B cell (primary cell): ENCODE measurements at regions not wholly inside any gene's neighbourhood (a gene's known extent, or its start where the extent isn't known, plus 50 kb on each side); places are given as distances from the start of the nearest gene placed in this dataset.
"Not testable (repeated sequence)": the region's sequence is repeated elsewhere in the genome, so short reads cannot be mapped to it uniquely, and the experiment has no call there.

Experiments used
- ATAC-seq: fragments of 200-7000 bp; cut with Tn5 transposase; one replicate; pipeline ENCODE4 v1.10.0; 2021; ENCODE audit warnings: low read depth, mild to moderate bottlenecking, moderate number of reproducible peaks, moderate library complexity
- CTCF ChIA-PET: fragments of 350-600 bp; sonication (Branson Sonifier 250); formaldehyde crosslinking; loops from one replicate; lab custom pipeline; 2021; ENCODE audit warnings: antibody characterized with exemption, inconsistent platforms; lab: Charles Lee
- POLR2A ChIA-PET: fragments of 350-600 bp; sonication (Branson Sonifier 250); formaldehyde crosslinking; loops from one replicate; lab custom pipeline; 2021; ENCODE audit warnings: antibody characterized with exemption; lab: Charles Lee
- DNase-seq: peaks from one replicate; pipeline ENCODE4 v3.0.0; 2013
- H2AFZ ChIP-seq: 2 replicates; pipeline ENCODE4 v1.6.1; 2012; ENCODE audit warnings: mild to moderate bottlenecking, low read depth, low read length; ENCODE audit not compliant: insufficient read depth, poor library complexity, severe bottlenecking
- H3K27ac ChIP-seq, 2 donors: 1 replicate in 1 of 2; 2 replicates in 1 of 2; pipeline ENCODE4 v1.5.1; 2012 to 2013; ENCODE audit warnings: low read length in 2 of 2, mild to moderate bottlenecking in 2 of 2, moderate library complexity in 1 of 2
- H3K27me3 ChIP-seq, 4 experiments: fragments of 200-600 bp in 1 of 4; sonication (generic) in 1 of 4; replicated peaks in 1 of 4; 1 replicate in 2 of 4; 2 replicates in 2 of 4; pipeline versions ENCODE4 v1.6.1 to v1.7.0; 2013 to 2016; ENCODE audit warnings: low read length in 3 of 4, mild to moderate bottlenecking in 2 of 4, mixed read lengths in 1 of 4, moderate library complexity in 1 of 4; ENCODE audit not compliant: insufficient read depth in 4 of 4, control insufficient read depth in 3 of 4; ENCODE audit errors: control extremely low read depth in 1 of 4
- H3K36me3 ChIP-seq, 2 experiments: replicated peaks in 1 of 2; 1 replicate in 1 of 2; 2 replicates in 1 of 2; pipeline versions ENCODE4 v1.6.1 to v1.7.1; 2013; ENCODE audit warnings: low read length in 1 of 2; ENCODE audit not compliant: insufficient read depth in 2 of 2, control insufficient read depth in 1 of 2; ENCODE audit errors: control extremely low read depth in 1 of 2, extremely low read depth in 1 of 2
- H3K4me1 ChIP-seq, 2 donors: fragments of 200-600 bp in 1 of 2; sonication (generic) in 1 of 2; 1 replicate in 1 of 2; 2 replicates in 1 of 2; pipeline versions ENCODE4 v1.5.1 to v1.6.1; 2013 to 2017; ENCODE audit warnings: low read length in 2 of 2; ENCODE audit not compliant: control insufficient read depth in 2 of 2, insufficient read depth in 2 of 2
- H3K4me2 ChIP-seq: replicated peaks from 2 replicates; pipeline ENCODE3; 2012; ENCODE audit warnings: mild to moderate bottlenecking, low read depth, low read length; ENCODE audit not compliant: poor library complexity, severe bottlenecking
- H3K4me3 ChIP-seq, 5 experiments: fragments of 200-600 bp in 1 of 5; sonication (generic) in 1 of 5; 1 replicate in 3 of 5; 2 replicates in 2 of 5; pipeline versions ENCODE4 v1.5.1 to v1.7.0; 2011 to 2016; ENCODE audit warnings: low read length in 4 of 5, mild to moderate bottlenecking in 4 of 5, low read depth in 2 of 5, control low read depth in 1 of 5, moderate library complexity in 1 of 5; ENCODE audit not compliant: insufficient read depth in 1 of 5; ENCODE audit errors: control extremely low read depth in 1 of 5, extremely low read depth in 1 of 5
- H3K79me2 ChIP-seq: fragments of 200-600 bp; sonication (generic); one replicate; pipeline ENCODE4 v1.6.0; 2016; ENCODE audit warnings: low read length; ENCODE audit not compliant: control insufficient read depth, insufficient read depth
- H3K9ac ChIP-seq: fragments of 200-600 bp; sonication (generic); 2 replicates; pipeline ENCODE4 v1.6.1; 2017; ENCODE audit warnings: mild to moderate bottlenecking, low read length, moderate library complexity
- H3K9me3 ChIP-seq, 3 donors: one replicate each; pipeline versions ENCODE4 v1.6.1 to v1.7.1; 2013; ENCODE audit warnings: low read length in 2 of 3; ENCODE audit not compliant: control insufficient read depth in 2 of 3, insufficient read depth in 1 of 3; ENCODE audit errors: control extremely low read depth in 1 of 3
- H4K20me1 ChIP-seq: 2 replicates; pipeline ENCODE4 v1.6.0; 2012; ENCODE audit warnings: mild to moderate bottlenecking, low read length; ENCODE audit not compliant: insufficient read depth, control insufficient read depth, poor library complexity, severe bottlenecking
- H3K27ac Mint-ChIP-seq: one replicate; pipeline ENCODE4 v1.8.0; 2021; ENCODE audit warnings: mixed read lengths
- H3K27me3 Mint-ChIP-seq: one replicate; pipeline ENCODE4 v1.8.0; 2021; ENCODE audit warnings: mixed read lengths
- H3K4me1 Mint-ChIP-seq: one replicate; pipeline ENCODE4 v1.8.0; 2021; ENCODE audit warnings: mixed read lengths
- H3K4me3 Mint-ChIP-seq: one replicate; pipeline ENCODE4 v1.8.0; 2021; ENCODE audit warnings: mixed read lengths
- H3K9me3 Mint-ChIP-seq: one replicate; pipeline ENCODE4 v1.8.0; 2022; ENCODE audit warnings: mixed read lengths; ENCODE audit not compliant: insufficient read depth
- CTCF ChIP-seq: fragments of 200-600 bp; IDR thresholded peaks from one replicate; pipeline ENCODE4 v1.8.0; 2022; ENCODE audit warnings: antibody characterized with exemption, mild to moderate bottlenecking
- EZH2 ChIP-seq: IDR thresholded peaks from 2 replicates; pipeline ENCODE4 v1.6.1; 2012; ENCODE audit warnings: borderline replicate concordance, low read depth, mild to moderate bottlenecking, moderate library complexity, low read length; ENCODE audit not compliant: insufficient read depth, poor library complexity, severe bottlenecking
- WGBS: methylation state at CpG from one replicate; pipeline ENCODE4 v1.1.5; 2013; ENCODE audit warnings: missing lambda C conversion rate; ENCODE audit not compliant: insufficient coverage; 5-methylcytosine and 5-hydroxymethylcytosine counted together
- intact Hi-C: fragments of 100-400 bp; cut with micrococcal nuclease; formaldehyde crosslinking; loops from one replicate; pipeline ENCODE4 v1.10.0; 2022

GRCh38 chr11:93063086-93063485, 93.6 kb downstream of the MTNR1B start:
- CTCF ChIA-PET, result no interaction called here
- intact Hi-C loops, result no loop called here
- 71% methylated on average over 1 of the region's 1 CpG for WGBS
- TF ChIP-seq EZH2 (no peak), CTCF (no peak)
- POLR2A ChIA-PET, result no interaction called here
- H3K4me2 ChIP-seq, result no peak overlapping the region
- no peak overlapping the region for H2AFZ ChIP-seq
- H3K4me3 Mint-ChIP-seq, result no peak overlapping the region
- no peak overlapping the region for H3K9ac ChIP-seq
- H4K20me1 ChIP-seq, result no peaks in the 10 kb centered on the region
- H3K9me3 Mint-ChIP-seq, result no peaks in the 10 kb centered on the region
- no peak for ATAC-seq
- no peaks in the 10 kb centered on the region for H3K36me3 ChIP-seq
- no peaks in the 10 kb centered on the region for H3K27me3 Mint-ChIP-seq
- H3K27ac ChIP-seq, result no peak overlapping the region
- peaks cover 0 to 3% (median 2%) of the 10 kb centered on the region in 4 experiments for H3K27me3 ChIP-seq
- no peaks in the 10 kb centered on the region for H3K79me2 ChIP-seq
- H3K27ac Mint-ChIP-seq, result no peak overlapping the region
- no peaks in the 10 kb centered on the region for H3K4me1 Mint-ChIP-seq
- H3K9me3 ChIP-seq, result peaks cover 0 to 4% (median 0%) of the 10 kb centered on the region in 3 donors
- no peak for DNase-seq
- H3K4me3 ChIP-seq, result no peak overlapping the region
- no peaks in the 10 kb centered on the region for H3K4me1 ChIP-seq

GRCh38 chr11:93065074-93065674, 95.7 kb downstream of the MTNR1B start:
- POLR2A ChIA-PET, result not testable (repeated sequence)

More at GRCh38 chr11:93065074-93065674, 95.7 kb downstream of the MTNR1B start:
- intact Hi-C loops, H3K9me3 ChIP-seq, H3K4me2 ChIP-seq, CTCF ChIA-PET, ATAC-seq, H3K4me1 Mint-ChIP-seq, H3K27me3 ChIP-seq, H3K4me1 ChIP-seq, H3K4me3 Mint-ChIP-seq, H3K27me3 Mint-ChIP-seq, H3K79me2 ChIP-seq, DNase-seq, H3K4me3 ChIP-seq, H3K36me3 ChIP-seq, H2AFZ ChIP-seq, H3K9ac ChIP-seq, H3K27ac Mint-ChIP-seq, H3K9me3 Mint-ChIP-seq, H4K20me1 ChIP-seq, H3K27ac ChIP-seq: not testable (repeated sequence)
- 60% methylated on average over 1 of the region's 2 CpGs for WGBS
